Transverse colon (tissue), 4 donors: ENCODE measurements at regions not wholly inside any gene's neighbourhood (a gene's known extent, or its start where the extent isn't known, plus 50 kb on each side); places are given as distances from the start of the nearest gene placed in this dataset.

Source experiments
- DNase-seq: peaks from one replicate; pipeline ENCODE4 v3.0.0-alpha.2; 2019
- H3K27ac ChIP-seq, 4 donors: fragments of 200-600 bp; sonication (generic); 2 replicates each; pipeline ENCODE4 v1.5.1; 2016 to 2018; ENCODE audit warnings: inconsistent platforms in 4 of 4
- H3K27me3 ChIP-seq: fragments of 200-600 bp; sonication (generic); 2 replicates; pipeline ENCODE4 v1.5.1; 2017; ENCODE audit warnings: inconsistent platforms
- H3K36me3 ChIP-seq, 4 donors: fragments of 200-600 bp; sonication (generic); 2 replicates each; pipeline ENCODE4 v1.5.1; 2017 to 2019; ENCODE audit warnings: inconsistent platforms in 4 of 4
- H3K4me1 ChIP-seq, 4 donors: fragments of 200-600 bp; sonication (generic); 2 replicates each; pipeline ENCODE4 v1.5.1; 2017 to 2020; ENCODE audit warnings: inconsistent platforms in 4 of 4
- H3K4me3 ChIP-seq, 4 donors: fragments of 200-600 bp; sonication (generic); 1 replicate in 1 of 4; 2 replicates in 3 of 4; pipeline versions ENCODE4 v1.5.1 to v1.6.1; 2017 to 2019; ENCODE audit warnings: inconsistent platforms in 4 of 4
- H3K9me3 ChIP-seq, 2 donors: fragments of 200-600 bp; sonication (generic); 2 replicates each; pipeline ENCODE4 v1.5.1; 2017 to 2019; ENCODE audit warnings: inconsistent platforms in 2 of 2
- EP300 ChIP-seq: sonication (generic); formaldehyde crosslinking; IDR thresholded peaks from one replicate; pipeline ENCODE4 v1.6.1; 2017; ENCODE audit warnings: antibody characterized with exemption, low read depth
- POLR2A ChIP-seq: fragments of 450-650 bp; IDR thresholded peaks from one replicate; pipeline ENCODE4 v1.6.1; 2016; ENCODE audit warnings: antibody characterized with exemption, mild to moderate bottlenecking, moderate library complexity
- POLR2AphosphoS5 ChIP-seq, 3 donors: sonication (generic); formaldehyde crosslinking; IDR thresholded peaks; one replicate each; pipeline ENCODE4 v1.6.1; 2016; ENCODE audit warnings: antibody characterized with exemption in 3 of 3
- WGBS, 2 donors: methylation state at CpG; one replicate each; pipeline ENCODE4 v1.1.5; 2018; ENCODE audit warnings: low coverage in 1 of 2; 5-methylcytosine and 5-hydroxymethylcytosine counted together
- in situ Hi-C, 4 donors: fragments of 200-750 bp; cut with MboI; loops; one replicate each; pipeline versions ENCODE4 v1.15.0 to v1.15.1; 2017; ENCODE audit warnings: low sequenced_read_pairs in 3 of 4, low pct_ligation_motif_present in 1 of 4, low pct_unique_long_range_greater_than_20kb in 1 of 4
- intact Hi-C: fragments of 100-400 bp; cut with DNase I; formaldehyde crosslinking; loops from one replicate; pipeline ENCODE4 v1.15.1; 2023; ENCODE audit warnings: low total_unique reads
- TF ChIP-seq, protein P1 (sequence below), 5 experiments: fragments of 200-600 bp in 3 of 5; fragments of 450-650 bp in 2 of 5; sonication (generic) in 3 of 5; IDR thresholded peaks; 1 replicate in 2 of 5; 2 replicates in 3 of 5; pipeline ENCODE4 v1.5.1; 2016 to 2017; ENCODE audit warnings: antibody characterized with exemption in 5 of 5, inconsistent platforms in 3 of 5, mild to moderate bottlenecking in 2 of 5, moderate library complexity in 1 of 5

DNA sequence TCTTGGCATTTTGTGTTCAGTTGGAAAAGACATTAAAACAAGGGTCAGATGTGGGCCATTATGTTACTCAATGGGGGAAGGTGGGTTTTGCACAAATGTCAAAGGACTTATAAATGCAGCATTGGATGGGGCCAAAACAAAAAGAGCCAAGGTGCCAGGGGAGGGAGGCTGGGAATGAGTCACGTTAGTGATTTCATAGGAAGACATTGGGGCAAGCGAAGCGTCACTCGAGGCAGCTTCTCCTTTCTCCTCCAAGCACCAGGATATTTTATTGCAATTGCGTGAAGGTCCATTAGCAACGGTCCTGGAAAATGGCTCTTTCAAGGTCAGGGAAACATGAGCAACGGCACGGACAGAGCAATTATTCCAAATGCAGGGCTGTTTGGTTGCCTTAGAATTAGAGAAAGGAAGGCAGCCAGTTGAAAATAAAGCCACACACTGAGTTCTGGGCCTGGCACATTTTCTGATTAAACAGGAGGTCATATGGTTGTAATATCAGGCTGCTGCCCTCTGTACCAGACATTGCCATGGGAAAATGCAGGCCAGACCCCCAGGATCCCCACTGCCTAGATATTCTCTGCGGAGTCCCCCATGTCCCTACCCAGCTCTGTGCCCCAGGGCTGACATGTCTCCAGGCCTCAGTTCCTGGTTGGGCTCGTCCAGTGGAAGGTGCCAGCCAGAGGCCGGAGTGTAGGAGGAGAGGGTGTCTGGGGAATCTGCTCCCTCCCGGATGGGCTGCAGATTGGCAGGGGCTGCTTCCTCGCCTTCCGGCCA is 63.3 kb upstream of the NANOS1 start:
- no peak for DNase-seq
- in situ Hi-C loops (no loop called here), intact Hi-C loops (no loop called here)
- WGBS, 2 donors: 70 to 76% methylated on average over 7 to 14 of the region's 14 CpGs
- H3K4me3 ChIP-seq: no peak overlapping the region
- TF ChIP-seq POLR2AphosphoS5 (IDR thresholded peaks at IDR 0.05) (no peak), EP300 (no peak)
- no peaks in the 10 kb centered on the region for H3K27me3 ChIP-seq
- H3K27ac ChIP-seq: no peak overlapping the region
- no peaks in the 10 kb centered on the region for H3K9me3 ChIP-seq
- H3K4me1 ChIP-seq: no peaks in the 10 kb centered on the region
- no peaks in the 10 kb centered on the region for H3K36me3 ChIP-seq

GRCh38 chr10:118966850-118967125 is 62.7 kb upstream of the NANOS1 start:
- H3K27me3 ChIP-seq: no peaks in the 10 kb centered on the region
- H3K4me3 ChIP-seq: no peak overlapping the region
- in situ Hi-C loops: no loop called here
- 80 to 82% methylated on average over 1 to 4 of the region's 4 CpGs for WGBS, 2 donors
- H3K4me1 ChIP-seq: no peaks in the 10 kb centered on the region
- H3K36me3 ChIP-seq: no peaks in the 10 kb centered on the region
- intact Hi-C loops: no loop called here
- no peaks in the 10 kb centered on the region for H3K9me3 ChIP-seq
- no peak for DNase-seq
- H3K27ac ChIP-seq: no peak overlapping the region
- TF ChIP-seq, protein P1, sequence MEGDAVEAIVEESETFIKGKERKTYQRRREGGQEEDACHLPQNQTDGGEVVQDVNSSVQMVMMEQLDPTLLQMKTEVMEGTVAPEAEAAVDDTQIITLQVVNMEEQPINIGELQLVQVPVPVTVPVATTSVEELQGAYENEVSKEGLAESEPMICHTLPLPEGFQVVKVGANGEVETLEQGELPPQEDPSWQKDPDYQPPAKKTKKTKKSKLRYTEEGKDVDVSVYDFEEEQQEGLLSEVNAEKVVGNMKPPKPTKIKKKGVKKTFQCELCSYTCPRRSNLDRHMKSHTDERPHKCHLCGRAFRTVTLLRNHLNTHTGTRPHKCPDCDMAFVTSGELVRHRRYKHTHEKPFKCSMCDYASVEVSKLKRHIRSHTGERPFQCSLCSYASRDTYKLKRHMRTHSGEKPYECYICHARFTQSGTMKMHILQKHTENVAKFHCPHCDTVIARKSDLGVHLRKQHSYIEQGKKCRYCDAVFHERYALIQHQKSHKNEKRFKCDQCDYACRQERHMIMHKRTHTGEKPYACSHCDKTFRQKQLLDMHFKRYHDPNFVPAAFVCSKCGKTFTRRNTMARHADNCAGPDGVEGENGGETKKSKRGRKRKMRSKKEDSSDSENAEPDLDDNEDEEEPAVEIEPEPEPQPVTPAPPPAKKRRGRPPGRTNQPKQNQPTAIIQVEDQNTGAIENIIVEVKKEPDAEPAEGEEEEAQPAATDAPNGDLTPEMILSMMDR (IDR thresholded peaks at IDR 0.05): no peak
- TF ChIP-seq EP300: no peak
- TF ChIP-seq POLR2A: no peak
- TF ChIP-seq POLR2AphosphoS5 (IDR thresholded peaks at IDR 0.05): no peak

DNA sequence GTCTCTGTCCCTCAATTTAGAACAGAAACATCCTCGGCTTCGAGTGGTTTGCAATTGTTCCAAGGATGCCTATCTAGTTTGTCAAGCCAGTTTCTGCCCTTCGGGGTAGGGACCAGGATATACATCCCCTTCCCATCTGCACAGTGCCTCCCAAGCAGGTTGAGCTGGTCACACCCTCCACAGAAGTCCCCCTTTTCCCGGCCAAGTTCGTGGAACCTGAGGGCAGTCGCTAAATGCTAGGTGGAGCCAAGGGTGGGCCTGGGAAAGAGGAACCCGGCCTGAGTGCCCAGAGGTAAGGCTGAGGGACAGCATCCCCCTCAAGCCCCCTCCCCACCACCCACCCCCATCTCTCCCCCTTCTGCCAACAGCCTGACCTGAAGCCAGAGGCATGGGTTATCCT is 62.4 kb upstream of the NANOS1 start:
- H3K4me3 ChIP-seq: no peak overlapping the region
- intact Hi-C loops (no loop called here), in situ Hi-C loops (no loop called here)
- no peaks in the 10 kb centered on the region for H3K36me3 ChIP-seq
- H3K27ac ChIP-seq: no peak overlapping the region
- no peak for TF ChIP-seq POLR2AphosphoS5 (IDR thresholded peaks at IDR 0.05)
- no peak for TF ChIP-seq POLR2A
- no peak for TF ChIP-seq EP300
- TF ChIP-seq, protein P1 (IDR thresholded peaks at IDR 0.05): no peak
- 74% methylated on average over 7 of the region's 7 CpGs; no CpG with 5 or more reads in 1 of the 2 donors for WGBS, 2 donors
- H3K9me3 ChIP-seq: no peaks in the 10 kb centered on the region
- H3K27me3 ChIP-seq: no peaks in the 10 kb centered on the region
- H3K4me1 ChIP-seq: no peaks in the 10 kb centered on the region
- no peak for DNase-seq

- DNase-seq: no peak
- no peaks in the 10 kb centered on the region for H3K9me3 ChIP-seq
- H3K27ac ChIP-seq: no peak overlapping the region
- intact Hi-C loops (no loop called here), in situ Hi-C loops (no loop called here)
- no peaks in the 10 kb centered on the region for H3K36me3 ChIP-seq
- no peaks in the 10 kb centered on the region for H3K4me1 ChIP-seq
- 68% methylated on average over 8 of the region's 8 CpGs; no CpG with 5 or more reads in 1 of the 2 donors for WGBS, 2 donors
- H3K4me3 ChIP-seq: no peak overlapping the region
- no peak for TF ChIP-seq EP300
- TF ChIP-seq POLR2A: no peak
- TF ChIP-seq, protein P1 (IDR thresholded peaks at IDR 0.05): no peak
- TF ChIP-seq POLR2AphosphoS5 (IDR thresholded peaks at IDR 0.05): no peak
- no peaks in the 10 kb centered on the region for H3K27me3 ChIP-seq
Measured at GRCh38 chr10:118968060-118968459, 61.5 kb upstream of the NANOS1 start.

GRCh38 chr10:118968482-118968881 is 61.0 kb upstream of the NANOS1 start:
- Histone ChIP-seq H3K27ac (no peak overlapping the region), H3K36me3 (no peaks in the 10 kb centered on the region), H3K4me3 (no peak overlapping the region), H3K9me3 (no peaks in the 10 kb centered on the region), H3K27me3 (no peaks in the 10 kb centered on the region), H3K4me1 (no peaks in the 10 kb centered on the region)
- TF ChIP-seq POLR2A (no peak), POLR2AphosphoS5 (IDR thresholded peaks at IDR 0.05) (no peak), EP300 (no peak)
- TF ChIP-seq, protein P1 (IDR thresholded peaks at IDR 0.05): no peak
- in situ Hi-C loops: no loop called here
- no peak for DNase-seq
- 80 to 100% methylated on average over 2 to 11 of the region's 11 CpGs for WGBS, 2 donors
- intact Hi-C loops: no loop called here
